Ramos (cell line): ENCODE measurements at regions not wholly inside any gene's neighbourhood (a gene's known extent, or its start where the extent isn't known, plus 50 kb on each side); places are given as distances from the start of the nearest gene placed in this dataset.

Source experiments
- in situ Hi-C: fragments of 300-500 bp; cut with MboI; formaldehyde crosslinking; loops from one replicate; pipeline ENCODE4 v1.14.3; 2022; ENCODE audit warnings: low sequenced_read_pairs; ENCODE audit not compliant: unreplicated experiment

- in situ Hi-C loops = no loop called here
Measured at GRCh38 chr1:43066578-43066977, 105.5 kb downstream of the EBNA1BP2 start.

GRCh38 chr1:43065616-43066399, 106.3 kb downstream of the EBNA1BP2 start:
- in situ Hi-C loops = no loop called here

GRCh38 chr1:43065191-43065590, 106.5 kb upstream of the SLC2A1 start:
- in situ Hi-C loops = no loop called here

GRCh38 chr1:43063394-43064219, 104.9 kb upstream of the SLC2A1 start:
- in situ Hi-C loops = no loop called here

- in situ Hi-C loops = no loop called here
Measured at GRCh38 chr1:43062527-43063095, 103.9 kb upstream of the SLC2A1 start.

- in situ Hi-C loops = no loop called here
Measured at GRCh38 chr1:43061757-43062156, 103.1 kb upstream of the SLC2A1 start.

- in situ Hi-C loops = no loop called here
Measured at GRCh38 chr1:43059640-43060574, 101.2 kb upstream of the SLC2A1 start.

GRCh38 chr1:43058545-43059360, 100.1 kb upstream of the SLC2A1 start:
- in situ Hi-C loops = no loop called here

GRCh38 chr1:43058056-43058455, 99.4 kb upstream of the SLC2A1 start:
- in situ Hi-C loops = no loop called here

GRCh38 chr1:43057567-43057966, 98.9 kb upstream of the SLC2A1 start:
- in situ Hi-C loops = no loop called here

- in situ Hi-C loops = no loop called here
Measured at GRCh38 chr1:43056981-43057391, 98.3 kb upstream of the SLC2A1 start.

- in situ Hi-C loops = no loop called here
Measured at GRCh38 chr1:43056460-43056859, 97.8 kb upstream of the SLC2A1 start.

GRCh38 chr1:43054961-43055360, 96.3 kb upstream of the SLC2A1 start:
- in situ Hi-C loops = no loop called here

GRCh38 chr1:43052786-43053439, 94.2 kb upstream of the SLC2A1 start:
- in situ Hi-C loops = no loop called here

GRCh38 chr1:43052322-43052721, 93.7 kb upstream of the SLC2A1 start:
- in situ Hi-C loops = no loop called here

- in situ Hi-C loops = no loop called here
Measured at GRCh38 chr1:43049481-43049880, 90.8 kb upstream of the SLC2A1 start.

- in situ Hi-C loops = no loop called here
Measured at GRCh38 chr1:43048601-43049011, 89.9 kb upstream of the SLC2A1 start.

GRCh38 chr1:43047135-43047534, 88.5 kb upstream of the SLC2A1 start:
- in situ Hi-C loops = no loop called here
